ENCODE measurements at regions not wholly inside any gene's neighbourhood (a gene's known extent, or its start where the extent isn't known, plus 50 kb on each side); places are given as distances from the start of the nearest gene placed in this dataset.

DNA sequence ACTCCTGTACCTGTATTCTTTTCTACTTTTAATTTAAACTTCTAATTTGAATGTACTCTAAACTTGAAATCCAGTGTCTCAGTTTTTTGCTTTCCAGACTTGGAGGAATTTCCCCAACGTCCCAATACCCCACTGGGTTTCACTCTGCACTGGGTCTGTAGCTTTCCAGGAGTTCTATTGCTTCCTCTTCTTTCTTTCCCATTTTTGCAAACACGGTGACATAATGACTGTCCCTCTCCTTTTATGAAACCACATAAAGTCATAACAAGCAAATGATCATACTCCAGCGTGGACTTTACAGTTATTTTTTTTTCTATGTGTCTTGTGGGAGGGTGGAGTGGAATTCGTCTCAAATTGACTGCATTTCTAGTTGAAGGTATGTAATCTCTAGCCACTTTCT is 97.1 kb downstream of the FASLG start:
- TF ChIP-seq POLR2A (IDR thresholded peaks at IDR 0.05; ENCODE audit: low read depth, low read length) (no peak), TAF1 (IDR thresholded peaks at IDR 0.05; ENCODE audit: borderline replicate concordance, low read depth, low read length) (no peak), POLR2AphosphoS5 (IDR thresholded peaks at IDR 0.05; ENCODE audit: low read depth, low read length) (no peak)
- FAIRE-seq (no peak), DNase-seq (ENCODE audit: insufficient read length) (no peak)

DNA sequence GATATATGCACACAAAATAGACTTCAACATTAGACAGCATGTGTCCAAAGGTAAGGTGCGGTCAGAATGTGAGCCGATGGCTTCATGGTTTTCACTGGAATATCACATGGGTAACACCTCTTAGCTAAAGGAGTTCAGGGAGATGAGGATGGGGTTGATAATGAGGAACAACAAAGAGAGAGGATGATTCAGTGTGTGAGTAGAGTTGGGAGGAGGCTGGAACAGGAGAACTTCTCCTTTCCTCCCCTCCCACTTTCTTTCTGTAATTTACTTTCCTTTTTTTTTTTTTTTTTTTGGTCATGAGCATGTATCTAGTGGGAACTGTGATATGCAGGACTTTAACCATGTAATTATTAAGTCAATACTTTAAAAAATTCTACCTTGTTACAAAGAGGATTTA is 99.4 kb downstream of the FASLG start:
- FAIRE-seq (no peak), DNase-seq (ENCODE audit: insufficient read length) (no peak)
- no peak for TF ChIP-seq POLR2A (IDR thresholded peaks at IDR 0.05; ENCODE audit: low read depth, low read length)
- no peak for TF ChIP-seq TAF1 (IDR thresholded peaks at IDR 0.05; ENCODE audit: borderline replicate concordance, low read depth, low read length)
- TF ChIP-seq POLR2AphosphoS5 (IDR thresholded peaks at IDR 0.05; ENCODE audit: low read depth, low read length): no peak

DNA sequence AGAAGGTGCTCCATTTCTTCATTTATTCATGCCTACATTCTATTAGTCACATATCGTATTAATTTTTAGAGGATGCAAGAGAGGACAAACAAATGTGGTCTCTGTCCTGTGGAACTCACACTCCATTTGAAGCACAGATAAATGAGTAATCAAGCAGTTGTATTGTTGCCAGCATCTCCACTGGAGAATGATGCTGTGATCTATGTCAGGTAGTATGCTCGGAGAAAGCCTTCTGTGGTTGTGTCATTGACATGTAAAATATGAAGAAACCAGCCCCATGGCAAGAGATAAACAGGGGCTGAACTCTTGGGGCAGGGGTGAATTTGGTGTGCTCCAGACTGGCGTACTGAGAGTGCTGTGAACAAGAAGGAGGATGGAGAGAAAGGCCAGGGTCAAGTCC is 101.2 kb downstream of the FASLG start:
- no peak for DNase-seq (ENCODE audit: insufficient read length)
- FAIRE-seq: no peak
- no peak for TF ChIP-seq TAF1 (IDR thresholded peaks at IDR 0.05; ENCODE audit: borderline replicate concordance, low read depth, low read length)

DNA sequence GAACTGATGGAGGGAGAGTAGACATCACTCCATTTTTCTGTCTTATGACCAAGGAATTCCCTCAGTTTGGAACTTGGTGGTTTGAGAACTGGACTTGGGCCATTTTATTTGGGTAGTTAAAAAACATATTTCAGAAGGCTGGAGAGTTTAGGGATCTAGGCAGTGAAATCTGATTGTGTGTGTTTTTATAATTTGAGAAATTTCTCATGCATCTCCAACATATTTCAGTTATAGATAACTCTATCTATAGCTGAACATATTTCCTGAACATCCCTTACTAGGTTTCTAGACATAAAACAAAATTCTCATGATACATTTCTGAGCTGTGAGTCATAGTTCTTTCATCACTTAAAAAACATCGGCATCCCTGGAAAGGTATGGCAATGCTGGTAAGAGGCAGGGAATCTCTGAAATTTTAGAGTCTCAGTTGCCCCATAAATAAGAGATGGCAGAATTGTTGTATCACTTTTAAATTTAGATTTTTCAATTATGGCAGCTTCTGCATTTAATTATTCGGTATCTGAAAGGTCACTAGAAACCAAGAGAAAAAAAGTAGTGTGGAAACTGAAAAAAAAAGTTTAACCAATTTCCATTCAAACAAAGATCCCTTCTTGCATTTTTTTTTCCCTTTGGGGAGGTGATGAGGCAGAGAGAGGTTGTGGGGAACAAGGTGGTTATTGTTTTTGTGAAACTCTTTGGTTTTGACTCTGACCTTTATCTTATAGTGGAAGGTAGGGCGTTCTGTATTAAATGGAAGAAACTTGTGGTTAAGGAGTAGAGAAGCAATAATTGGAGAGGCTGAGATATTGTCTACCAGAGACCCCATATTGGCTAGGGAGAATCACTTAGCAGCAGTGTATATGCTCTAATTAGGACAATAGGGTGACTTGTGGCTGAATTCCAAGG is 102.9 kb downstream of the FASLG start:
- FAIRE-seq (no peak), DNase-seq (ENCODE audit: insufficient read length) (no peak)
- no peak for TF ChIP-seq POLR2AphosphoS5 (IDR thresholded peaks at IDR 0.05; ENCODE audit: low read depth, low read length)
- TF ChIP-seq TAF1 (IDR thresholded peaks at IDR 0.05; ENCODE audit: borderline replicate concordance, low read depth, low read length): no peak
- no peak for TF ChIP-seq POLR2A (IDR thresholded peaks at IDR 0.05; ENCODE audit: low read depth, low read length)

DNA sequence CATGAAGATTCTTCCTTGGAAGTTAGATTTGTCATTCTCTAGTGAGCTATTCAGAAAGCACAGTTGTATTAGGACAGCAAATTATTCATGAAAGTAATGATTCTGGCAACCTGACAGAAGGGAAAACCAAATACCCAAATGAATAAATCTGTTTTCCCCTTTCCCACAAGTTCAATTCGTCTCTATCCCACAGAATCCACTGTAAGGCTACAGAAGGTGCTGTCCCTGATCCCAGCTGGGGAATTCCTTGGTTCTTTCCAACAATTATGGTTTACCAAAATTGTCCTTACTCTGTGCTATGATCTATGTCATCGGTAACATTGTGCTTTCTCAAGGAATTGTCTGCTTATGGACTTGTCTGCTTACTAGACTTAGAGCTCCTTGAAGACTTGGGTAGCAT is 104.2 kb downstream of the FASLG start:
- FAIRE-seq (no peak), DNase-seq (ENCODE audit: insufficient read length) (no peak)
- TF ChIP-seq TAF1 (IDR thresholded peaks at IDR 0.05; ENCODE audit: borderline replicate concordance, low read depth, low read length) (no peak), POLR2A (IDR thresholded peaks at IDR 0.05; ENCODE audit: low read depth, low read length) (no peak), POLR2AphosphoS5 (IDR thresholded peaks at IDR 0.05; ENCODE audit: low read depth, low read length) (no peak)

DNA sequence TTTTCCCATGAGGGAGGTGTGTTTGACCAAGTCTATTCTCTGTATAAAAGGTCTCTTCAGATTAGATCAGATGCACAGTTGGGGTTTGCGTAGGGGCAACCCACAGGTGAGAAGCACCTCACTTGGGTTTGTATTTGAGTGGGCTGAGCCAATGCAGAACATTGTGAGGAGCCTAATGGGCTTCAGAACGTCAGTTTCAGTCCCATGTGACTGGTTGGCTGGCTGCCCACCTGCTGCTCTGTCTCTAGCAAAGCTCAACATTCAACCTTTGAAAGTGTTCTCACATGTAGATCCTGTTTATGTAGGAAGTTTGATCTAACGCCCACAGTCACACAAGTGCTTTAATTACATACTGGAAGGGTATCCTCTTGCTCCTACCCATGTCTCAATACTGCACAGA is 105.5 kb downstream of the FASLG start:
- TF ChIP-seq POLR2A (IDR thresholded peaks at IDR 0.05; ENCODE audit: low read depth, low read length): no peak
- no peak for TF ChIP-seq POLR2AphosphoS5 (IDR thresholded peaks at IDR 0.05; ENCODE audit: low read depth, low read length)
- TF ChIP-seq TAF1 (IDR thresholded peaks at IDR 0.05; ENCODE audit: borderline replicate concordance, low read depth, low read length): no peak
- DNase-seq (ENCODE audit: insufficient read length) (no peak), FAIRE-seq (no peak)

DNA sequence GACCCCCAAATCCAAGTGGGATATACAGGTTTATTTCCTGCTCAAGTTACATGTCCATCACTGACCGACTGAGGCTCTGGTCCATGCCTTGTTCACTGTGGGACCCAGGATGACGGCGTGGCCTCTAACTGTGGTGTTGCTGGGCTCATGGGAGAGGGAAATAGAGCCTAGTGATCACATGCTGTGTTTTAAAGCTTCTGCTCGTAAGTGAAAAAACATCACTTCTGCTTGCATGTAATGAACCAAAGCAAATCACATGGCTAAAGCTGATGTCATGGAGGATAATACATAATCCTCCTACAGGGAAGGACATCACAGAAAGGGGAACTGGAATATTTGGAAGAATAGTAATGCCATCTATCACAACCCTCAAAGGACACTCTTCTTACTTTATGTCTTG is 107.6 kb downstream of the FASLG start:
- DNase-seq (ENCODE audit: insufficient read length) (no peak), FAIRE-seq (no peak)
- no peak for TF ChIP-seq TAF1 (IDR thresholded peaks at IDR 0.05; ENCODE audit: borderline replicate concordance, low read depth, low read length)
- no peak for TF ChIP-seq POLR2AphosphoS5 (IDR thresholded peaks at IDR 0.05; ENCODE audit: low read depth, low read length)
- TF ChIP-seq POLR2A (IDR thresholded peaks at IDR 0.05; ENCODE audit: low read depth, low read length): no peak

DNA sequence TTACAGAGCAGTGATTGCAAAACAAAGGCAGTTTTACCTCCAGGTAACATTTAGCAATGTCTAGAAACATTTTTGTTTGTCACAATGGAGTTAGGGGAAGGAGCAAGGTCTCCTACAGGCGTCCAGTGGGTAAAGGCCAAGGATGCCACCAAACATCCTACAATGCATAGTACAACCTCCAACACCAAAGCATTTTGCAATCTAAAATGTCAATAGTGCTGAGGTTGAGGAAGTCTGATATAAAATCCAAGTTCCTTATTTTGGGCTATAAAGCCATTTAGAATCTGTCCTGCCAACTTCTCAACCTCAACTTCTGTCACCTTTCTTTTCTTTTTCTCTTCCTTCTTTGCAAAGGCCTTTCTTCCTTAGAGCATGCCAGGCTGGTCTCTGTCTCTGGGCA is 111.2 kb downstream of the FASLG start:
- DNase-seq (ENCODE audit: insufficient read length) (no peak), FAIRE-seq (no peak)
- TF ChIP-seq POLR2AphosphoS5 (IDR thresholded peaks at IDR 0.05; ENCODE audit: low read depth, low read length) (no peak), POLR2A (IDR thresholded peaks at IDR 0.05; ENCODE audit: low read depth, low read length) (no peak), TAF1 (IDR thresholded peaks at IDR 0.05; ENCODE audit: borderline replicate concordance, low read depth, low read length) (no peak)

DNA sequence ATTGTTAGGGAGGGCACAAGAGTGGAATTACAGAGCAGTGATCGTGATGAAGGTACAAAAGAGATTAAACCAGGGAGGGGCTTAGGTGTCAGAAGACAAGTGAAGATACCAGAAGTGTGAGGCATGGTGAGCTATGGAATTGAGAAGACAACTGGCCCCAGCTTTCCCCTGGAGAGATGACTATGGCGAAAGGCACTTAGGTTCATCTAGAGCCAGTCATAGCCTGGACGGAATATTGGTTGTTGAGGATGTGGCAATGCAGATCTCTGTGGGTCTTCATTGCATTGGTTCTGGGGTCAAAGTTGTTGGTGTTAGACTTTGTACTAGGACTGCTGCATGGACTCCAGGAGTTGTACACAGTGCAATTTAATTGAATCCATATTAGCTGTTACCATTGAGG is 115.7 kb downstream of the FASLG start:
- no peak for DNase-seq (ENCODE audit: insufficient read length)
- TF ChIP-seq POLR2A (IDR thresholded peaks at IDR 0.05; ENCODE audit: low read depth, low read length) (no peak), POLR2AphosphoS5 (IDR thresholded peaks at IDR 0.05; ENCODE audit: low read depth, low read length) (no peak), TAF1 (IDR thresholded peaks at IDR 0.05; ENCODE audit: borderline replicate concordance, low read depth, low read length) (no peak)
- no peak for FAIRE-seq

DNA sequence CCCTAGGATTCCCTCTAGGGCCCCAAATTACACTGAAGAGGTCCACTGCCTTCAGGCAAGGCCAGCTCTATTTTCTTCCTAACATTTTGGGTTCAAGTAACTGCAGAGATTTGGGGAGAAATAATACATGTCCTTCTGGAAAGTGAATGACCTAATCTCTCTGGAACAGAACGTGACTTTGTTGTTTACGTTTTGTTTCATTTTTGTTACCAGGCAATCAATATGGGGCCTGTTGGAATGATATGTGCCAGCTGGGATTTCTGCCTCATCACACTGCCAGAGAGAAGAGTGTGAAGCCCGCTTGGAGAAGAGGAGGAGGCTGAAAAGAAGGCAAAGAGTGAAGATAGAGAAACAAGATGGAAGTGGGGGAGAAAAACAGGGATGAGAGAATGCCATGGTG is 116.7 kb downstream of the FASLG start:
- DNase-seq (ENCODE audit: insufficient read length) (no peak), FAIRE-seq (no peak)
- no peak for TF ChIP-seq POLR2A (IDR thresholded peaks at IDR 0.05; ENCODE audit: low read depth, low read length)
- TF ChIP-seq POLR2AphosphoS5 (IDR thresholded peaks at IDR 0.05; ENCODE audit: low read depth, low read length): no peak
- no peak for TF ChIP-seq TAF1 (IDR thresholded peaks at IDR 0.05; ENCODE audit: borderline replicate concordance, low read depth, low read length)

DNA sequence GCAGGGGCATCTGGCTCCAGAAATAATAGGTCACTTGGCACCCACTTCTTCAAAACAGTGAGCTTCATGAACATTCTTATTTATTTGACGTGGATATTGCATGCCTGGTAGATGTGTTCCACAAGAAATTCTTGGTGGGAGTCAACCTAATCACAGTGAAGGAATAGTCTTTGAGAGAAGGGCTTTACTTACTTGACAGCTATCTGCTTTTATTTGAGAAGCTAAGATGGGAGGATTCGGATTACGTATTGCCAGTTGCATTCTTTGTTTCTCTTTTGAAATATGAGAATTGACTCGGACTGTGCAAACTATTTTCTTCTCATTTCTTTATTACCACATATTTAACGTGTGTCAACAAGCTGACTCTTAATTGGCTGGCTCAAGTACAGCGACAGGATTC is 117.2 kb downstream of the FASLG start:
- FAIRE-seq: no peak
- DNase-seq (ENCODE audit: insufficient read length): no peak
- TF ChIP-seq POLR2AphosphoS5 (IDR thresholded peaks at IDR 0.05; ENCODE audit: low read depth, low read length) (no peak), TAF1 (IDR thresholded peaks at IDR 0.05; ENCODE audit: borderline replicate concordance, low read depth, low read length) (no peak), POLR2A (IDR thresholded peaks at IDR 0.05; ENCODE audit: low read depth, low read length) (no peak)

DNA sequence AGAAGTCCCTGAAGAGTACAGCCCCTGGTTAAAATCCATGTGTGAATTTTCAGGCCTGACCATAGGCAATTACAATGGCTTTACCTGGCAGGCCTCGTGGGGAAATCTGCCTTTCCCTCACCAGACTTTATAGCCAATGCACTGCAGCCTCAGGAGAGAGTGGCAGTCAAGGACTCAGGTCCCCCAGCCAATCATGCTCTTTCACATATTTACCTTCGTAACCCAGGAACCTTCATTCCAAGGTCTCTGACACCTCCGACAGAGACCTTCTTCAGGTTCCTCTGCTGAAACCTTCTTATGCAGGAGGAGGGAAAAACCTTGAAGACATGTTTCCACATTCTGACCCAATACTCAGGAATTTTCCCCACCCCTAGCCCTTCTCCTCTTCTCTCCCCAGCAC is 118.9 kb downstream of the FASLG start:
- no peak for TF ChIP-seq TAF1 (IDR thresholded peaks at IDR 0.05; ENCODE audit: borderline replicate concordance, low read depth, low read length)
- no peak for TF ChIP-seq POLR2AphosphoS5 (IDR thresholded peaks at IDR 0.05; ENCODE audit: low read depth, low read length)
- no peak for TF ChIP-seq POLR2A (IDR thresholded peaks at IDR 0.05; ENCODE audit: low read depth, low read length)
- FAIRE-seq (no peak), DNase-seq (ENCODE audit: insufficient read length) (no peak)

Data from GM12892 (cell line).